Endodermal cell (in vitro differentiated cells): ENCODE measurements at regions not wholly inside any gene's neighbourhood (a gene's known extent, or its start where the extent isn't known, plus 50 kb on each side); places are given as distances from the start of the nearest gene placed in this dataset.

ENCODE experiments used
- DNase-seq: peaks from one replicate; pipeline ENCODE4 v3.0.0-alpha.2; 2017
- H3K27ac ChIP-seq: 2 replicates; pipeline ENCODE4 v1.5.1; 2013; ENCODE audit warnings: mild to moderate bottlenecking, low read depth, low read length, moderate library complexity
- H3K27me3 ChIP-seq: 2 replicates; pipeline ENCODE4 v1.6.1; 2013; ENCODE audit warnings: mild to moderate bottlenecking, low read length, moderate library complexity; ENCODE audit not compliant: insufficient read depth, control insufficient read depth, poor library complexity, severe bottlenecking
- H3K36me3 ChIP-seq: 2 replicates; pipeline ENCODE4 v1.7.0; 2013; ENCODE audit warnings: mild to moderate bottlenecking, low read length, moderate library complexity; ENCODE audit not compliant: control insufficient read depth, insufficient read depth
- H3K4me1 ChIP-seq: one replicate; pipeline ENCODE4 v1.7.0; 2013; ENCODE audit warnings: low read length; ENCODE audit not compliant: control insufficient read depth, insufficient read depth
- H3K4me3 ChIP-seq: 2 replicates; pipeline ENCODE4 v1.5.1; 2013; ENCODE audit warnings: mild to moderate bottlenecking, low read length, moderate library complexity
- H3K9ac ChIP-seq: 2 replicates; pipeline ENCODE4 v1.6.1; 2013; ENCODE audit warnings: mild to moderate bottlenecking, low read length, moderate library complexity; ENCODE audit not compliant: poor library complexity, severe bottlenecking; ENCODE audit errors: extremely low read depth
- H3K9me3 ChIP-seq: 2 replicates; pipeline ENCODE4 v1.6.1; 2013; ENCODE audit warnings: mild to moderate bottlenecking, low read length, moderate library complexity; ENCODE audit not compliant: control insufficient read depth
- H3K27ac Mint-ChIP-seq: 2 replicates; pipeline ENCODE4 v1.8.0; 2020; ENCODE audit warnings: mixed read lengths
- H3K27me3 Mint-ChIP-seq: 2 replicates; pipeline ENCODE4 v1.8.0; 2021; ENCODE audit warnings: mild to moderate bottlenecking, mixed read lengths; ENCODE audit not compliant: insufficient read depth
- H3K36me3 Mint-ChIP-seq: 2 replicates; pipeline ENCODE4 v1.8.0; 2020; ENCODE audit warnings: low read depth, mixed read lengths
- H3K4me1 Mint-ChIP-seq: 2 replicates; pipeline ENCODE4 v1.8.0; 2020; ENCODE audit warnings: mixed read lengths
- H3K4me3 Mint-ChIP-seq: 2 replicates; pipeline ENCODE4 v1.8.0; 2020; ENCODE audit warnings: mild to moderate bottlenecking, moderate library complexity, mixed read lengths
- H3K9me3 Mint-ChIP-seq: 2 replicates; pipeline ENCODE4 v1.8.0; 2020; ENCODE audit warnings: mild to moderate bottlenecking, mixed read lengths
- CTCF ChIP-seq: fragments of 200-600 bp; sonication (generic); conservative IDR thresholded peaks from 2 replicates; pipeline ENCODE4 v1.5.0; 2021; ENCODE audit warnings: antibody characterized with exemption, mild to moderate bottlenecking
- WGBS, 2 experiments: methylation state at CpG; one replicate each; pipeline versions ENCODE4 v1.1.5 to v1.1.7; 2013; ENCODE audit warnings: missing lambda C conversion rate in 2 of 2, mixed read lengths in 1 of 2; ENCODE audit not compliant: insufficient coverage in 1 of 2, insufficient read length in 1 of 2; 5-methylcytosine and 5-hydroxymethylcytosine counted together

GRCh38 chr4:23194751-23195150, 502.0 kb downstream of the GBA3 start:
- no peaks in the 10 kb centered on the region for H3K36me3 Mint-ChIP-seq
- H3K27ac Mint-ChIP-seq: no peak overlapping the region
- H3K27me3 Mint-ChIP-seq: no peaks in the 10 kb centered on the region
- DNase-seq: no peak
- H3K4me3 Mint-ChIP-seq: no peak overlapping the region
- peaks cover 9% of the 10 kb centered on the region for H3K4me1 Mint-ChIP-seq
- Histone ChIP-seq H3K9me3 (no peaks in the 10 kb centered on the region), H3K27me3 (no peaks in the 10 kb centered on the region), H3K4me1 (no peaks in the 10 kb centered on the region), H3K27ac (no peak overlapping the region), H3K4me3 (no peak overlapping the region), H3K36me3 (no peaks in the 10 kb centered on the region), H3K9ac (no peak overlapping the region)
- no peak for TF ChIP-seq CTCF
- no peaks in the 10 kb centered on the region for H3K9me3 Mint-ChIP-seq

- H3K36me3 ChIP-seq: no peaks in the 10 kb centered on the region
- H3K27me3 ChIP-seq: no peaks in the 10 kb centered on the region
- H3K4me3 ChIP-seq: no peak overlapping the region
- H3K4me1 ChIP-seq: no peaks in the 10 kb centered on the region
- 86% methylated on average over 2 of the region's 2 CpGs; no CpG with 5 or more reads in 1 of the 2 experiments for WGBS, 2 experiments
- H3K9ac ChIP-seq: no peak overlapping the region
- H3K27ac Mint-ChIP-seq: no peak overlapping the region
- no peaks in the 10 kb centered on the region for H3K9me3 ChIP-seq
- no peak for TF ChIP-seq CTCF
- no peak overlapping the region for H3K27ac ChIP-seq
- no peaks in the 10 kb centered on the region for H3K4me1 Mint-ChIP-seq
- no peaks in the 10 kb centered on the region for H3K36me3 Mint-ChIP-seq
- H3K27me3 Mint-ChIP-seq: no peaks in the 10 kb centered on the region
- no peak overlapping the region for H3K4me3 Mint-ChIP-seq
- DNase-seq: no peak
- no peaks in the 10 kb centered on the region for H3K9me3 Mint-ChIP-seq
These were observed 481.4 kb downstream of the GBA3 start for GRCh38 chr4:23174179-23174578.

- WGBS, 2 experiments: 42 to 50% methylated on average over 2 of the region's 2 CpGs
- H3K27ac Mint-ChIP-seq: no peak overlapping the region
- H3K4me1 ChIP-seq: no peaks in the 10 kb centered on the region
These were observed 479.2 kb downstream of the GBA3 start for GRCh38 chr4:23171976-23172375.

More at GRCh38 chr4:23171976-23172375, 479.2 kb downstream of the GBA3 start:
- peaks cover 6% of the 10 kb centered on the region for H3K9me3 ChIP-seq
- H3K4me1 Mint-ChIP-seq: no peaks in the 10 kb centered on the region
- no peak overlapping the region for H3K4me3 ChIP-seq
- no peak for DNase-seq
- peaks cover 3% of the 10 kb centered on the region for H3K9me3 Mint-ChIP-seq
- H3K36me3 Mint-ChIP-seq: no peaks in the 10 kb centered on the region
- no peaks in the 10 kb centered on the region for H3K27me3 Mint-ChIP-seq
- no peaks in the 10 kb centered on the region for H3K36me3 ChIP-seq
- no peaks in the 10 kb centered on the region for H3K27me3 ChIP-seq
- no peak for TF ChIP-seq CTCF
- H3K27ac ChIP-seq: no peak overlapping the region
- no peak overlapping the region for H3K9ac ChIP-seq
- no peak overlapping the region for H3K4me3 Mint-ChIP-seq
